Sigmoid colon (tissue), 4 donors: ENCODE measurements at regions not wholly inside any gene's neighbourhood (a gene's known extent, or its start where the extent isn't known, plus 50 kb on each side); places are given as distances from the start of the nearest gene placed in this dataset.

Source experiments
- EP300 ChIP-seq, 4 donors: sonication (generic); formaldehyde crosslinking; IDR thresholded peaks; one replicate each; pipeline ENCODE4 v1.6.1; 2017; ENCODE audit warnings: antibody characterized with exemption in 4 of 4
- POLR2A ChIP-seq, 2 donors: fragments of 450-650 bp; IDR thresholded peaks; one replicate each; pipeline ENCODE4 v1.6.1; 2016; ENCODE audit warnings: antibody characterized with exemption in 2 of 2, mild to moderate bottlenecking in 2 of 2, moderate library complexity in 2 of 2
- TF ChIP-seq, protein P1 (sequence below), 4 experiments: fragments of 450-650 bp in 3 of 4; fragments of 200-600 bp in 1 of 4; IDR thresholded peaks; one replicate each; pipeline ENCODE4 v1.5.1; 2016 to 2019; ENCODE audit warnings: antibody characterized with exemption in 4 of 4, mild to moderate bottlenecking in 3 of 4, moderate library complexity in 2 of 4

GRCh38 chr3:168997488-168997887 is 666.0 kb downstream of the MECOM start:
- TF ChIP-seq, protein P1, sequence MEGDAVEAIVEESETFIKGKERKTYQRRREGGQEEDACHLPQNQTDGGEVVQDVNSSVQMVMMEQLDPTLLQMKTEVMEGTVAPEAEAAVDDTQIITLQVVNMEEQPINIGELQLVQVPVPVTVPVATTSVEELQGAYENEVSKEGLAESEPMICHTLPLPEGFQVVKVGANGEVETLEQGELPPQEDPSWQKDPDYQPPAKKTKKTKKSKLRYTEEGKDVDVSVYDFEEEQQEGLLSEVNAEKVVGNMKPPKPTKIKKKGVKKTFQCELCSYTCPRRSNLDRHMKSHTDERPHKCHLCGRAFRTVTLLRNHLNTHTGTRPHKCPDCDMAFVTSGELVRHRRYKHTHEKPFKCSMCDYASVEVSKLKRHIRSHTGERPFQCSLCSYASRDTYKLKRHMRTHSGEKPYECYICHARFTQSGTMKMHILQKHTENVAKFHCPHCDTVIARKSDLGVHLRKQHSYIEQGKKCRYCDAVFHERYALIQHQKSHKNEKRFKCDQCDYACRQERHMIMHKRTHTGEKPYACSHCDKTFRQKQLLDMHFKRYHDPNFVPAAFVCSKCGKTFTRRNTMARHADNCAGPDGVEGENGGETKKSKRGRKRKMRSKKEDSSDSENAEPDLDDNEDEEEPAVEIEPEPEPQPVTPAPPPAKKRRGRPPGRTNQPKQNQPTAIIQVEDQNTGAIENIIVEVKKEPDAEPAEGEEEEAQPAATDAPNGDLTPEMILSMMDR (IDR thresholded peaks at IDR 0.05): no peak
- TF ChIP-seq EP300 (IDR thresholded peaks at IDR 0.05) (no peak), POLR2A (IDR thresholded peaks at IDR 0.05) (no peak)
